Panc1 (cell line): ENCODE measurements at regions not wholly inside any gene's neighbourhood (a gene's known extent, or its start where the extent isn't known, plus 50 kb on each side); places are given as distances from the start of the nearest gene placed in this dataset.

Source experiments
- ATAC-seq: fragments of 200-7000 bp; cut with Tn5 transposase; 2 replicates; pipeline ENCODE4 v1.9.1; 2020; ENCODE audit warnings: mild to moderate bottlenecking, moderate library complexity
- BruUV-seq: library from RNA; stranded (reverse); fragments of 400-500 nt; replicated peaks from 2 replicates; lab custom pipeline; 2021; lab: Mats Ljungman, UMichigan
- CTCF ChIA-PET: fragments of 300-600 bp; sonication (Branson Sonifier 250); formaldehyde crosslinking; loops from one replicate; lab custom pipeline; 2022; ENCODE audit warnings: antibody characterized with exemption; lab: Charles Lee
- POLR2A ChIA-PET: fragments of 300-600 bp; sonication (Branson Sonifier 250); formaldehyde crosslinking; loops from one replicate; lab custom pipeline; 2022; ENCODE audit warnings: antibody characterized with exemption; lab: Charles Lee
- DNase-seq: peaks from one replicate; pipeline ENCODE4 v3.0.0-alpha.2; 2010; ENCODE audit warnings: low read depth, low spot score
- H3K27ac ChIP-seq: 2 replicates; pipeline ENCODE4 v1.5.1; 2011; ENCODE audit warnings: mild to moderate bottlenecking, low read length, inconsistent platforms
- H3K27me3 ChIP-seq: fragments of 200-500 bp; sonication (Bioruptor generic); 2 replicates; pipeline ENCODE4 v1.6.0; 2014; ENCODE audit warnings: low read length, inconsistent platforms; ENCODE audit not compliant: control insufficient read depth, insufficient read depth
- H3K36me3 ChIP-seq: fragments of 200-500 bp; sonication (Bioruptor generic); 2 replicates; pipeline ENCODE4 v1.5.1; 2014; ENCODE audit warnings: inconsistent platforms, mild to moderate bottlenecking, low read length, moderate library complexity; ENCODE audit not compliant: control insufficient read depth, insufficient read depth
- H3K4me1 ChIP-seq: 2 replicates; pipeline ENCODE4 v1.5.1; 2011; ENCODE audit warnings: inconsistent platforms, mild to moderate bottlenecking, low read length, moderate library complexity; ENCODE audit not compliant: control insufficient read depth, insufficient read depth
- H3K4me3 ChIP-seq, 2 experiments: 2 replicates each; pipeline ENCODE4 v1.5.1; 2011 to 2012; ENCODE audit warnings: low read depth in 2 of 2, low read length in 2 of 2, mild to moderate bottlenecking in 2 of 2, inconsistent platforms in 1 of 2, moderate library complexity in 1 of 2
- H3K9me3 ChIP-seq: fragments of 200-500 bp; sonication (Bioruptor generic); 2 replicates; pipeline ENCODE4 v1.5.1; 2014; ENCODE audit warnings: low read depth, mild to moderate bottlenecking, inconsistent platforms, low read length, moderate library complexity; ENCODE audit not compliant: control insufficient read depth, insufficient read depth
- CTCF ChIP-seq: fragments of 450-650 bp; IDR thresholded peaks from 2 replicates; pipeline ENCODE4 v1.5.1; 2017; ENCODE audit warnings: mild to moderate bottlenecking
- POLR2AphosphoS5 ChIP-seq: IDR thresholded peaks from 2 replicates; pipeline ENCODE4 v1.6.1; 2012; ENCODE audit warnings: mild to moderate bottlenecking, low read depth, low read length, moderate library complexity
- REST ChIP-seq, 2 experiments: IDR thresholded peaks; 2 replicates each; pipeline ENCODE4 v1.6.1; 2011 to 2012; ENCODE audit warnings: low read depth in 2 of 2, control low read depth in 1 of 2, low read length in 1 of 2, mild to moderate bottlenecking in 1 of 2, moderate library complexity in 1 of 2; ENCODE audit not compliant: insufficient read depth in 1 of 2
- SIN3A ChIP-seq: IDR thresholded peaks from 2 replicates; pipeline ENCODE4 v1.6.1; 2012; ENCODE audit warnings: low read depth, mild to moderate bottlenecking, low read length, moderate library complexity, borderline replicate concordance; ENCODE audit not compliant: insufficient read depth
- TCF7L2 ChIP-seq: IDR thresholded peaks from 2 replicates; pipeline ENCODE4 v1.6.1; 2011; ENCODE audit warnings: mild to moderate bottlenecking, low read depth, low read length, inconsistent platforms
- in situ Hi-C: cut with HindIII; loops from 2 replicates; pipeline ENCODE4 v1.10.0; 2016; ENCODE audit warnings: low sequenced_read_pairs, low pct_unique_long_range_greater_than_20kb
- intact Hi-C: fragments of 100-400 bp; cut with micrococcal nuclease; formaldehyde crosslinking; loops from one replicate; pipeline ENCODE4 v1.10.0; 2022; ENCODE audit not compliant: unreplicated experiment

- ATAC-seq = no peak
- BruUV-seq = no TSS peak
- DNase-seq = no peak
These were observed 239.5 kb upstream of the POT1 start for GRCh38 chr7:125169088-125169487.

GRCh38 chr7:125154930-125155329, 225.3 kb upstream of the POT1 start:
- Histone ChIP-seq H3K4me1 (no peaks in the 10 kb centered on the region), H3K9me3 (no peaks in the 10 kb centered on the region), H3K27ac (no peak overlapping the region), H3K36me3 (no peaks in the 10 kb centered on the region; the same call in 1 of the 2 replicates), H3K27me3 (no peaks in the 10 kb centered on the region), H3K4me3 (no peak overlapping the region)
- POLR2A ChIA-PET = no interaction called here
- TF ChIP-seq CTCF (no peak), TCF7L2 (no peak), SIN3A (no peak), REST (IDR thresholded peaks at IDR 0.05; ENCODE audit: insufficient read depth in 1 of 2, low read depth in 2 of 2, low read length in 1 of 2) (no peak), POLR2AphosphoS5 (no peak)
- no peak for ATAC-seq
- in situ Hi-C loops (no loop called here), intact Hi-C loops (no loop called here)
- DNase-seq = no peak
- BruUV-seq = no TSS peak
- CTCF ChIA-PET = interaction anchor here (0.6 kb wide), 1 partner anchor 409 kb away, joined by 3 read pairs; no protein-coding TSS in a partner anchor

More at GRCh38 chr7:125169088-125169487, 239.5 kb upstream of the POT1 start:
- H3K27me3 ChIP-seq = no peaks in the 10 kb centered on the region
- CTCF ChIA-PET = no interaction called here
- POLR2A ChIA-PET = no interaction called here
- H3K4me1 ChIP-seq = no peaks in the 10 kb centered on the region
- no peaks in the 10 kb centered on the region for H3K36me3 ChIP-seq
- no peak overlapping the region for H3K4me3 ChIP-seq
- intact Hi-C loops (no loop called here), in situ Hi-C loops (no loop called here)
- no peaks in the 10 kb centered on the region for H3K9me3 ChIP-seq
- no peak for TF ChIP-seq CTCF
- H3K27ac ChIP-seq = no peak overlapping the region

GRCh38 chr7:125149151-125149550, 219.5 kb upstream of the POT1 start:
- no peak overlapping the region for H3K27ac ChIP-seq
- ChIA-PET CTCF (no interaction called here), POLR2A (no interaction called here)
- in situ Hi-C loops (no loop called here), intact Hi-C loops (no loop called here)
- no peaks in the 10 kb centered on the region for H3K27me3 ChIP-seq
- TF ChIP-seq REST (IDR thresholded peaks at IDR 0.05; ENCODE audit: insufficient read depth in 1 of 2, low read depth in 2 of 2, low read length in 1 of 2) = no peak
- no peak for TF ChIP-seq POLR2AphosphoS5
- TF ChIP-seq CTCF = no peak
- no peak for TF ChIP-seq TCF7L2
- TF ChIP-seq SIN3A = no peak
- no TSS peak for BruUV-seq
- no peak for ATAC-seq
- DNase-seq = no peak
- no peaks in the 10 kb centered on the region for H3K4me1 ChIP-seq
- no peaks in the 10 kb centered on the region for H3K36me3 ChIP-seq
- H3K9me3 ChIP-seq = no peaks in the 10 kb centered on the region
- no peak overlapping the region for H3K4me3 ChIP-seq
